HG02763 (cell line): ENCODE measurements at regions not wholly inside any gene's neighbourhood (a gene's known extent, or its start where the extent isn't known, plus 50 kb on each side); places are given as distances from the start of the nearest gene placed in this dataset.
"Not testable (repeated sequence)": the region's sequence is repeated elsewhere in the genome, so short reads cannot be mapped to it uniquely, and the experiment has no call there.

ENCODE experiments used
- ATAC-seq: cut with Tn5 transposase; IDR thresholded peaks from one replicate; pipeline ENCODE4 v1.9.1; 2021; ENCODE audit warnings: mild to moderate bottlenecking, moderate library complexity; ENCODE audit not compliant: unreplicated experiment

DNA sequence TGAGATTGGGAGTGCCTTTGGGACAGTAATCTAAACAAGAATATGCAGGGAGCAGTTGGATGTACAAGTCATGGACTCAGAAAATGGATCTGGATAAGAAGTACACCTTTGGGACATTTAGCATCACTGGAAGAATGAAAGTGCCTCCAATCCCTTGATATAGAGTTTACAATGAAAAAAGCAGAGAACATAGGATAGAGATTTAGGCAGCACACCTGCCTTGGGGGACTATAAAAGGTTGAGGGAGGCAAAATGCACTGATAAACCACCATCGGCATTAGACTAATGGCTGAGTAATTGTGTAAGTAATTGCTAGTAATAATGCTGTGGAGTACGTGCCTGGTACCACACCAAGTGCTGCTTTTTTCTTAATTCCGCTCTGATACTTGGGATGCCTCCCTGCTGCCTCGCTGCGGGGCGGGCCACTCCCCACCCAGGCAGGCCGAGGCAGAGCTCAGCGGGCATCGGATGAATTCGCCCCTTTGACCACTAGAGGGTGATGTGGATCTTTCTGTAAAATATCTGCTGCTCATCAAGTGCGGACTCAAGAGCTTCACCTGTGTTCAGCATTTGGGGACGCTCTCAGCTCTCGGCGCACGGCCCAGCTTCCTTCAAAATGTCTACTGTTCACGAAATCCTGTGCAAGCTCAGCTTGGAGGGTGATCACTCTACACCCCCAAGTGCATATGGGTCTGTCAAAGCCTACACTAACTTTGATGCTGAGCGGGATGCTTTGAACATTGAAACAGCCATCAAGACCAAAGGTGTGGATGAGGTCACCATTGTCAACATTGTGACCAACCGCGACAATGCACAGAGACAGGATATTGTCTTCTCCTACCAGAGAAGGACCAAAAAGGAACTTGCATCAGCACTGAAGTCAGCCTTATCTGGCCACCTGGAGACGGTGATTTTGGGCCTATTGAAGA lies 99.9 kb downstream of the ANKRD18B start:
- ATAC-seq = peak; percentile 50

GRCh38 chr9:33628318-33628717 lies 104.3 kb downstream of the ANKRD18B start:
- not testable (repeated sequence) for ATAC-seq

GRCh38 chr9:33628865-33629410 lies 104.9 kb downstream of the ANKRD18B start:
- no peak for ATAC-seq

DNA sequence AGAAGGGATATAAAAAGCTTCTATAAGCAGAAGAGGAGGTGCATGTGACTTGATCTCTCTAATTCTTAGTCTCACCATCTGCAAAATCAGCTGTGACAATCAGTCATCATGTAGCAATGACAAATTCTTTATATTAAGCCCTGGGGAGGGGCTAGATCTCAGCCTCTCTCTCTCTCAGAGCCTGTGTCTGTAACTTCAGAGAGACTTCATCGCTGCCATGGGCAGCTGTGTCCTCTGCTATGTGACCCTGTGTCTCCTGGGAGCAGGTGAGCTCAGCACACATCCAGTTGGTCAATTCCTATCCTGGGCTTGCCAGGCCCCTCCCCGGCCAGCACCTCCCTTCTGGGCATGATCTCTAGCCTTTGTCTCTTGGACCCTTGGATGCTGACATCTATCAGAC lies 109.6 kb downstream of the ANKRD18B start:
- ATAC-seq = no peak

- no peak for ATAC-seq
Observed at GRCh38 chr9:33637881-33638280, 113.8 kb downstream of the ANKRD18B start.

- ATAC-seq = no peak
Observed at GRCh38 chr9:33638391-33638915, 114.4 kb downstream of the ANKRD18B start.

- ATAC-seq = no peak
Observed at GRCh38 chr9:33645706-33646105, 121.7 kb downstream of the ANKRD18B start.

GRCh38 chr9:33649463-33649862 lies 125.4 kb downstream of the ANKRD18B start:
- ATAC-seq = no peak

GRCh38 chr9:33651125-33651524 lies 127.1 kb downstream of the ANKRD18B start:
- ATAC-seq = no peak

- no peak for ATAC-seq
Observed at GRCh38 chr9:33659921-33660320, 135.4 kb upstream of the PRSS3 start.

DNA sequence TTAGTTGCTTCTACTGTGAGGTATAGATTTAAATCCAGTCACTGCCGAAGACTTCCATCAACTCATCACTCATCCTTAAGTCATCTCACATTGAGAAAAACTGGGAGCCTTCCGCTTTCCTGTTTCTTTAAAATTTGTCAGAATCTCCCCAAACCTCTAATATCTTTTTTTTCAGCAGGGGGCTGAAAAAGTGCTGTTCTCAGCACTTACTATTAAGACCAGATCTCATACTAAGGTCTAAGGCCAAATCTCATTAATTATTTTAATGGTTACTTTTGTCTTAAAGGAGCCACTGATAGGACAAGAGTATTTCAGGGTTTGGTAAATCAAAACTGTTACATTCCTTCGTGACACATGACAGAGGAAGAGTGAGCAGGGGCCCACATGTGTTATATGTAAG lies 134.6 kb upstream of the PRSS3 start:
- ATAC-seq = no peak

DNA sequence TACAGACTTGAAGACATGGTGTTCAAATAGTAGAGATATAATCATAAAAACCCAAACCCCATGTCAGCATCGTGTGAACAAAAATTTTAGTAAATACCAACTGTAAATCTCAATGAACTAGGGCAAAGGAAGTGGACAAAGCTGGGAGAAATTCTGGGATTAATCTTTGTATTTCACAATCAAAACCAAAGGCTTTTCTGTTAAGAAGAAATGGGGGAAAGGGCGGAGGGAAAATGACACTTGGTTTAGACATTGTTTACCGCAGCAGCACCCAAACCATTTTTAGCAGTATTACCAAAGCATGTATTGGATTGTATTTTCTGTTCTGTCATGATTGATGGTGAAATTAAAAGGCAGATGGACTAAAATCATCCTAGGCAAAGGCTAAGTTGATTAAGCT lies 134.2 kb upstream of the PRSS3 start:
- no peak for ATAC-seq

DNA sequence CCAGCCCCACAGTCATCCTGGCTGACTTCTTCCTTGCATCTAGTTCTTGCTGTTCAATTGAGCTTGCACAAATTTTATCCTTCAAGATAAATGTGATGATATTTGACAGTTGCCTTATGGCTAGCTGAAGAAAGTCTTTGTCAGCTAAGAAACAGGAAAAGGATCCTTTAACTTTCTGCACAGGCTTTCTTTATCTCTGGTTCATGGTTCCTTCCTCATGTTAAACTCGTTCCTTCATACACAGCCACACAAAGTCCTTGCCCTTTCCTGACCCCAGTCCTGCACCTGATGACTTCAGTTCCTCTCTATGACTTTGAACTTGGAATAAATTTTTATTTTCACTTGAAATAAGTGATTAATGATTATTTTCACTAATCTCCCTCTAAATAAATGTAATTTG lies 132.5 kb upstream of the PRSS3 start:
- ATAC-seq = no peak

DNA sequence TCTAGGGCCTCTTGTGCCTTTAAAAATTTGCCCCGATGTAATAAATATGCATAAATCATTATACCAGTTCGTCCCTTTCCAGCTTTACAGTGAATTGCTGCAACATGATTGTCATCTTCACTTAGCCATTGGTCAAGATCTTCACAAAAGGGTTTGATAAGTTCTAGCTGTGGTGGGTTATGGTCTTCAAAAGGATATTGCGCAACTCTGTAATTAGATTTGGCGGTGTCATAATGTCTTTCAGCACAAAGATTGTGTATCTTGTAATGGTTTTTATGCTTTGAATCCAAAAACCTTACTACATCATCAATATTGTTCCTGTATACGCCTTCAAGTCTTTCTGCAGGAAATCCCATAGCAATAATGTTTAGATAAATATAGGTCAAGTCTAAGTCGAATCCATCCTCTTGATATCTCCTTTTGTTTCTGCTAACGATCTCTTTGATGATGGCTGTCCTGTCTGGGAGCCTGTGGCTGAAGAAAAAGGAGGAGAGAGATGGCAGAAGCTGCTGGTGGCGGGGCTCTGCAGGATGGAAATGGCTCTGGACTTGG lies 119.1 kb upstream of the PRSS3 start:
- ATAC-seq = not testable (repeated sequence)

DNA sequence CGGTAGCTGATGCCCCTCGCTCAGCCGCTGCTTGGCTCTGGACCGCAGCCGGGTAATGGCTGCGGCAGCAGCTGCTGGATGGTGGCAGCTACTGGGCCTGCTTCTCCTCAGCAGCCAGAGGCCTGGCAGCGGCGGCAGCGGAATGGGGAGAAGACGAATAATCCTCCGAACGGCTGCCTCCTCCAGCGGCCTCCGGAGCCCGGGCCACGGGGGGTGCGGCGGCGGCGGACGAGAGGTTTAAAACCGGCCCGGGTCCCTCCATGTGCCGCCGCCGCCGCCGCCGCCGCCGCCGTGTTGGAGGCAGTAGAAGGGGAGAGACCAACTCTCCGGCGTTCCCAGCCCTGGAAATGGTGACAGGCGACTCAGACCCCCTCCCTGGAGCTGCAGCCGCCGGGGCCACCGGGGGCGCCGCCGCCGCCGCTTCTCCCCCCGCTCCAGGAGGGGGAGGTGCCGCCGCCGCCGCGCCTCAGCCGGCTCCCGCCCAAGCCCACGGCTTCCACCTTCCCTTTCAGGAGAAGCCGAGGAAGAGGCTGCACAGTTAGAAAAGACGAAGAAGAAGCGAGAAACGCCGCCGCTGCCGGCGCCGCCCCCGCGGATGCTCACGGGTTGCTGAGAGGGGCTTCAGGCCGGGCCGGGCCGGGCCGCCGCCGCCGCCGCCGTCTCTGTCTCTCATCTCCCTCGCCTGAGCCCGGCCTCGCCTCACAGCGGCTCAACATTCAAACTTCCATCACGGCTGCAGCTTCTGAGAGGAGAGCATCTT lies 118.4 kb upstream of the PRSS3 start:
- ATAC-seq = no peak

DNA sequence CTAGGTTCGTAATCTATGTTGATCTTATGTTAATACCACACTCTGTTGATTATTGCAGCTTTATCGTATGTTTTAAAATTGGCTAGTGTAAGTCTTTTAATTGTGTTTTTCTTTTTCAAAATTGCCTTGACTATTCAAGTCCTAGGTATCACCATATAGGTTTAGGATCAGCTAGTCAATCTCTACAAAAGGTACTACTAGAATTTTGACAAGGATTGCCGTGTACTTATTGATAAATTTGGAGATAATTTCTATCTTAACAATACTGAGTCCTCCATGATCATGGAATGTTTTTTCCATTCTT lies 117.9 kb upstream of the PRSS3 start:
- no peak for ATAC-seq

DNA sequence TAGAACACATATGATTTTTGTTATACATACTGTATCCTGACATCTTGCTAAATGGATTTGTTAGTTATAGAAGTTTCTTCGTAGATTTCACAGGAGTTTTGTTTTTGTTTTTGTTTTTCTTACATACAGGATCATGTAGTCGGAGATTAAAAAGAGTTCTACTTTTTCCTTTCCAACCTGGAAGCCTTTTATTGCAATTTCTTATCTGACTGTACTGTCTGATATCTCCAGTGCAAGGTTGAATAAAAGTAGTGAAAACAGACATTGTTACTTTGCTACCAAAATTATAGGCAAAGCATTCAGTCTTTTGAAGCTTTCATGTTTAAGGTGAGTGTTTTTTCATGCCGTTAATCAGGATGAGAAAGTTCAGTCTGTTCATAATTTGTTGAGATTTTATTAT lies 117.4 kb upstream of the PRSS3 start:
- no peak for ATAC-seq

DNA sequence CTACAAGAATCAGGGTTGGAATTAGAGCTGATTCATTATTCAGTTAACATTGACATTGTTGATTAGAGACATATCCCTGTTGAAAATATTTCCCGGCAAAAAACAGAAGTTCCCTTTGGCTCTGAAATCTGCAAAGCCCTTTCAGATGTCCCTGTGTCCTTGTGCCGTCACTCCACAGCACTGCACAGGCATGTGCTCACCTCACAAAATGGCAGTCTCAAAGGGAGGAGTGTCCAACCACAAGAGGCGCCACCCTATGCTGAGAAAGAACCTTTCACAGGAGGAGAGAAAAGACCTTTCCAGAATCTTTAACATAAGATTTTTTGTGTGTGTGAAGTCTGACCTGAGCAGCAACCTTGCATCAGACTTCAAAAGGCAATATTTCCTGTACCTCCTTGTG lies 112.8 kb upstream of the PRSS3 start:
- ATAC-seq = no peak

DNA sequence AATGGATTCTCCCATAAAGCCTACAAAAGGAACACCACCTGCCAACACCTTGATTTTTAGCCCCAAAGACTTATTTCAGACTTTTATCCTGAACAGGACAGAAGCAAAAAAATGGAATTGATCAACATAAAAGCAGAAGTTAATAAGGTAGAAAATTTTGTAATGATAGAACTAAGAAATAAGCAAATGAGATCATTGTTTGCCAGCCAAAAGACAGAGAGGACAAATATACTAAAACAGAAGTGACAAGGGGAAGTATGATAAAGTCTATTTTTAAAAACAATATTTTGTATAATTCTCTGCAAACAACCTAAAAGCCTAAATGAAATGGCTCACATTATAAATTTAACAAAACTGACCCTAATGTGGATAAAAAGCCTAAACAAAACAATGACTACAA lies 110.5 kb upstream of the PRSS3 start:
- ATAC-seq = no peak

- no peak for ATAC-seq
Observed at GRCh38 chr9:33686942-33687341, 108.4 kb upstream of the PRSS3 start.

- no peak for ATAC-seq
Observed at GRCh38 chr9:33687779-33688178, 107.6 kb upstream of the PRSS3 start.
